SK-N-MC (cell line): ENCODE measurements at regions not wholly inside any gene's neighbourhood (a gene's known extent, or its start where the extent isn't known, plus 50 kb on each side); places are given as distances from the start of the nearest gene placed in this dataset.

Experiments used
- EZH2 ChIP-seq: fragments of 200-600 bp; sonication (generic); IDR thresholded peaks from one replicate; pipeline ENCODE4 v1.6.1; 2017; ENCODE audit warnings: antibody characterized with exemption
- POLR2AphosphoS5 ChIP-seq: IDR thresholded peaks from 2 replicates; pipeline ENCODE4 v1.6.1; 2012; ENCODE audit warnings: mild to moderate bottlenecking, low read depth, low read length, borderline replicate concordance

DNA sequence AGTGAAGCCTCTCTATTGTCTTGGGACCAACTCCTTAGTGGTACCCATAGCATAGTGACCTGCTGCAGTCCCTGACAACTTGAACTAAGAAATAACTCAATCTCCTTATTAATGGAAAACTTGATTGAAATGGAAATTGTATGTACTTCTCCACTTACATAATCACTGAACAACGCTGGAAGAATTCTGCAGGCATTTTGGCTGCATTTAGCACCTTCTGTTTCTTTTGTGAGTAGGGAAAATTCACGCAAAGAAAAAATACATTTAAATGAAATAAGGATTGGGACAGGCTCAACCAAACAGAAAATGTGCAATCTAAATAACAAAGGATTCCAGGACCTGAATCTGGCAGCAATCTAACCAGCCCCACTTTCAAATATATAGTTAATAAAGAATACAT, 126.9 kb upstream of the GHITM start:
- TF ChIP-seq POLR2AphosphoS5 (no peak), EZH2 (no peak)
